DND-41 (cell line): ENCODE measurements at regions not wholly inside any gene's neighbourhood (a gene's known extent, or its start where the extent isn't known, plus 50 kb on each side); places are given as distances from the start of the nearest gene placed in this dataset.

Experiments
- ATAC-seq: fragments of 200-7000 bp; cut with Tn5 transposase; 3 replicates; pipeline ENCODE4 v1.9.1; 2021; ENCODE audit warnings: low read depth; ENCODE audit not compliant: insufficient read depth
- DNase-seq: peaks from one replicate; pipeline ENCODE4 v3.0.0-alpha.2; 2020
- H2AFZ ChIP-seq: 2 replicates; pipeline ENCODE4 v1.6.0; 2012; ENCODE audit warnings: low read depth, low read length
- H3K27ac ChIP-seq: 2 replicates; pipeline ENCODE4 v1.5.1; 2012; ENCODE audit warnings: low read length, inconsistent platforms
- H3K27me3 ChIP-seq: fragments of 200-600 bp; sonication (generic); 2 replicates; pipeline ENCODE4 v1.6.0; 2012; ENCODE audit warnings: low read length, mild to moderate bottlenecking, inconsistent platforms; ENCODE audit not compliant: insufficient read depth, poor library complexity
- H3K36me3 ChIP-seq: 2 replicates; pipeline ENCODE4 v1.5.1; 2012; ENCODE audit warnings: low read length, inconsistent platforms; ENCODE audit not compliant: insufficient read depth
- H3K4me1 ChIP-seq: 2 replicates; pipeline ENCODE4 v1.5.1; 2012; ENCODE audit warnings: mild to moderate bottlenecking, low read length; ENCODE audit not compliant: insufficient read depth
- H3K4me2 ChIP-seq: 2 replicates; pipeline ENCODE4 v1.6.0; 2012; ENCODE audit warnings: mild to moderate bottlenecking, moderate library complexity, low read length, inconsistent platforms; ENCODE audit not compliant: insufficient read depth
- H3K4me3 ChIP-seq, 2 experiments: fragments of 200-600 bp in 1 of 2; shearing (Covaris generic) in 1 of 2; 2 replicates each; pipeline ENCODE4 v1.5.1; 2012 to 2016; ENCODE audit warnings: inconsistent platforms in 2 of 2, low read length in 2 of 2, mild to moderate bottlenecking in 2 of 2, low read depth in 1 of 2, moderate library complexity in 1 of 2
- H3K79me2 ChIP-seq: 2 replicates; pipeline ENCODE4 v1.6.0; 2012; ENCODE audit warnings: low read length, inconsistent platforms; ENCODE audit not compliant: insufficient read depth
- H3K9ac ChIP-seq: 2 replicates; pipeline ENCODE4 v1.6.0; 2012; ENCODE audit warnings: low read depth, mild to moderate bottlenecking, inconsistent platforms, low read length, moderate library complexity
- H3K9me3 ChIP-seq: 2 replicates; pipeline ENCODE4 v1.5.1; 2012; ENCODE audit warnings: low read length, moderate library complexity, mild to moderate bottlenecking, inconsistent platforms; ENCODE audit not compliant: insufficient read depth, severe bottlenecking
- H4K20me1 ChIP-seq: 2 replicates; pipeline ENCODE4 v1.6.0; 2012; ENCODE audit warnings: low read length; ENCODE audit not compliant: insufficient read depth
- EZH2 ChIP-seq: IDR thresholded peaks from 3 replicates; pipeline ENCODE4 v1.6.1; 2012; ENCODE audit warnings: borderline replicate concordance, low read depth, mild to moderate bottlenecking, moderate library complexity, low read length, inconsistent platforms; ENCODE audit not compliant: severe bottlenecking
- TF ChIP-seq, protein P1 (sequence below): IDR thresholded peaks from 2 replicates; pipeline ENCODE4 v1.5.1; 2012; ENCODE audit warnings: borderline replicate concordance, low read length, moderate library complexity, mild to moderate bottlenecking; ENCODE audit not compliant: poor library complexity, severe bottlenecking; ENCODE audit errors: extremely low read depth

DNA sequence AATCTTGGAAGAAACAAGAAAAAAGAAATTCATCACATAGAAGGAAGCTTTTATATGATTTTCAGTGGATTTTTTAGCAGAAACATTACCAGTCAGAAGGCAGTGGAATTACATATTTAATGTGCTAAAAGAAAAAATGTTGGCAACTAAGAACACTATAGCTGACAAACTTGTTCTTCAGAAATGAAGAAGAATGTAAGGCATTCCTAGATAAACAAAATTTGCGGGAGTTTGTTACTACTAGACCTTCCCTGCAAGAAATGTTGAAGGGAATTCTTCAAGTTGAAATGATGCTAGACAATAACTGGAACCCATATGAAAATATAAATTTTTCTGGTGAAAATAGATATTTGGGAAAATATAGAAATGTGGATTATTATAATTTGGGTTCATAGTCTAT, 718.3 kb upstream of the GRAMD2B start:
- no peak for DNase-seq
- Histone ChIP-seq H3K27ac (no peak overlapping the region), H2AFZ (no peak overlapping the region), H3K27me3 (no peaks in the 10 kb centered on the region), H3K79me2 (no peaks in the 10 kb centered on the region), H3K36me3 (no peaks in the 10 kb centered on the region), H3K4me2 (no peak overlapping the region), H3K9me3 (peaks cover 17% of the 10 kb centered on the region), H3K4me3 (no peak overlapping the region), H4K20me1 (no peaks in the 10 kb centered on the region), H3K9ac (no peak overlapping the region), H3K4me1 (no peaks in the 10 kb centered on the region)
- TF ChIP-seq, protein P1, sequence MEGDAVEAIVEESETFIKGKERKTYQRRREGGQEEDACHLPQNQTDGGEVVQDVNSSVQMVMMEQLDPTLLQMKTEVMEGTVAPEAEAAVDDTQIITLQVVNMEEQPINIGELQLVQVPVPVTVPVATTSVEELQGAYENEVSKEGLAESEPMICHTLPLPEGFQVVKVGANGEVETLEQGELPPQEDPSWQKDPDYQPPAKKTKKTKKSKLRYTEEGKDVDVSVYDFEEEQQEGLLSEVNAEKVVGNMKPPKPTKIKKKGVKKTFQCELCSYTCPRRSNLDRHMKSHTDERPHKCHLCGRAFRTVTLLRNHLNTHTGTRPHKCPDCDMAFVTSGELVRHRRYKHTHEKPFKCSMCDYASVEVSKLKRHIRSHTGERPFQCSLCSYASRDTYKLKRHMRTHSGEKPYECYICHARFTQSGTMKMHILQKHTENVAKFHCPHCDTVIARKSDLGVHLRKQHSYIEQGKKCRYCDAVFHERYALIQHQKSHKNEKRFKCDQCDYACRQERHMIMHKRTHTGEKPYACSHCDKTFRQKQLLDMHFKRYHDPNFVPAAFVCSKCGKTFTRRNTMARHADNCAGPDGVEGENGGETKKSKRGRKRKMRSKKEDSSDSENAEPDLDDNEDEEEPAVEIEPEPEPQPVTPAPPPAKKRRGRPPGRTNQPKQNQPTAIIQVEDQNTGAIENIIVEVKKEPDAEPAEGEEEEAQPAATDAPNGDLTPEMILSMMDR = no peak
- TF ChIP-seq EZH2 = no peak
- ATAC-seq = no peak

- H3K4me3 ChIP-seq = no peak overlapping the region
- H3K4me1 ChIP-seq = no peaks in the 10 kb centered on the region
- H3K9me3 ChIP-seq = peaks cover 15% of the 10 kb centered on the region
- no peak for TF ChIP-seq EZH2
- TF ChIP-seq, protein P1 = no peak
- H3K27me3 ChIP-seq = no peaks in the 10 kb centered on the region
- no peaks in the 10 kb centered on the region for H3K79me2 ChIP-seq
- DNase-seq = no peak
- no peak overlapping the region for H3K4me2 ChIP-seq
- peak overlapping the region; percentile 13; the same call in 1 of the 2 replicates for H2AFZ ChIP-seq
- no peaks in the 10 kb centered on the region for H3K36me3 ChIP-seq
- H3K9ac ChIP-seq = no peak overlapping the region
- no peaks in the 10 kb centered on the region for H4K20me1 ChIP-seq
- H3K27ac ChIP-seq = no peak overlapping the region
- ATAC-seq = no peak
Measured at GRCh38 chr5:125708583-125708982, 714.6 kb upstream of the GRAMD2B start.

DNA sequence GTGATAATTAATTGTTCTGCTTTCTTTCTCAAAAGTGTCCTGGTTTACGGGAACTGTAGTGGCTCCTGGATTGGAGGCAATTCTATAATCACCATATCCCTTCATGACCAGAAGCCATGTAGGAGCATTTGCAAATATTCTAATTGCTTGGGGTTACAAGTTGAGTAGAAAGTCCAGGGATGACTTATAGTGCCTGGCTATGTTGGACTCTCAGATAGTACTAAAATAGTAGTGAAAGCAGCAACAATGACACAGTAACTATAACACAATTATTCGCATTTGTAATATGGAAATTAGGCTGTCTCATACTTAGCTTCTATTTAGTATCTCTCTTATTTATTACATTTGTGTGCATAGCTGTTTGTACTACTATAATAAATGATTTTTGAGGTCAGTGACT, 712.5 kb upstream of the GRAMD2B start:
- Histone ChIP-seq H3K9me3 (no peaks in the 10 kb centered on the region), H4K20me1 (no peaks in the 10 kb centered on the region), H3K9ac (no peak overlapping the region), H3K4me2 (no peak overlapping the region), H2AFZ (no peak overlapping the region), H3K4me1 (no peaks in the 10 kb centered on the region), H3K79me2 (no peaks in the 10 kb centered on the region), H3K27me3 (no peaks in the 10 kb centered on the region), H3K27ac (no peak overlapping the region), H3K4me3 (no peak overlapping the region), H3K36me3 (no peaks in the 10 kb centered on the region)
- no peak for ATAC-seq
- DNase-seq = no peak
- no peak for TF ChIP-seq EZH2
- TF ChIP-seq, protein P1 = no peak

DNA sequence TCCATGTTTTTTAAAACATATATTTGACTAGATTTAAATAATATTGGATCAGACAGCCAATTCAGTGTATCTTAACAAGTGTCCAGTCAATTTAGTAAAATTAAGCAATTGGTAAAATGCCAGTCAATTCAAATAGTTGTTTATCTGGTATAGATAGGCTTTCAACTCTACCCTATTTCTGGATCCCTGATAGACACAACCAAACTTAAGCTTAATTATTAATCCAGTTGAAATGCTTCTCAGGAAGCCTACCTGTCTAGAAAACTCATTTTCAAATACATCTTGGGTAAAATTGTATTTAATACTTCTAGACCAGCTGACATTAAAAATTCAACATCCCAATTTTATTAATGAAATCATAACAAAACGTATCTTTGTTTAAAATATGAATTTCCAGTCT, 710.8 kb upstream of the GRAMD2B start:
- H3K4me3 ChIP-seq = no peak overlapping the region
- H3K79me2 ChIP-seq = no peaks in the 10 kb centered on the region
- H2AFZ ChIP-seq = no peak overlapping the region
- H3K4me2 ChIP-seq = no peak overlapping the region
- H3K9me3 ChIP-seq = no peaks in the 10 kb centered on the region
- ATAC-seq (no peak), DNase-seq (no peak)
- H4K20me1 ChIP-seq = no peaks in the 10 kb centered on the region
- H3K4me1 ChIP-seq = no peaks in the 10 kb centered on the region
- no peak overlapping the region for H3K9ac ChIP-seq
- no peak overlapping the region for H3K27ac ChIP-seq
- H3K36me3 ChIP-seq = no peaks in the 10 kb centered on the region
- no peak for TF ChIP-seq EZH2
- TF ChIP-seq, protein P1 = no peak
- no peaks in the 10 kb centered on the region for H3K27me3 ChIP-seq
